Mesenchymal stem cell (in vitro differentiated cells and primary cell): ENCODE measurements at regions not wholly inside any gene's neighbourhood (a gene's known extent, or its start where the extent isn't known, plus 50 kb on each side); places are given as distances from the start of the nearest gene placed in this dataset.

Experiments used
- DNase-seq: peaks from one replicate; pipeline ENCODE4 v3.0.0-alpha.2; 2013
- H2AFZ ChIP-seq: one replicate; pipeline ENCODE4 v1.6.1; 2013; ENCODE audit warnings: low read depth, mild to moderate bottlenecking, control low read depth, inconsistent platforms, low read length, moderate library complexity
- H2AK5ac ChIP-seq: 2 replicates; pipeline ENCODE4 v1.6.1; 2013; ENCODE audit warnings: low read length, moderate library complexity, mild to moderate bottlenecking, inconsistent platforms; ENCODE audit not compliant: severe bottlenecking
- H2BK120ac ChIP-seq: one replicate; pipeline ENCODE4 v1.6.1; 2013; ENCODE audit warnings: low read depth, mild to moderate bottlenecking, inconsistent platforms, low read length, moderate library complexity
- H2BK12ac ChIP-seq, 2 experiments: one replicate each; pipeline ENCODE4 v1.6.1; 2013; ENCODE audit warnings: inconsistent platforms in 2 of 2, low read length in 2 of 2, mild to moderate bottlenecking in 2 of 2, moderate library complexity in 2 of 2, control low read depth in 1 of 2
- H2BK15ac ChIP-seq: one replicate; pipeline ENCODE4 v1.6.1; 2013; ENCODE audit warnings: mild to moderate bottlenecking, low read depth, inconsistent platforms; ENCODE audit not compliant: poor library complexity, severe bottlenecking
- H2BK5ac ChIP-seq: 2 replicates; pipeline ENCODE4 v1.6.1; 2013; ENCODE audit warnings: low read depth, mild to moderate bottlenecking, low read length, control low read depth, inconsistent platforms; ENCODE audit not compliant: poor library complexity, severe bottlenecking
- H3K14ac ChIP-seq, 2 experiments: one replicate each; pipeline ENCODE4 v1.6.1; 2013; ENCODE audit warnings: inconsistent platforms in 2 of 2, low read length in 2 of 2, control low read depth in 1 of 2, mild to moderate bottlenecking in 1 of 2, moderate library complexity in 1 of 2
- H3K18ac ChIP-seq, 2 experiments: one replicate each; pipeline ENCODE4 v1.6.1; 2013; ENCODE audit warnings: inconsistent platforms in 2 of 2, low read length in 2 of 2, control low read depth in 1 of 2, low read depth in 1 of 2, mild to moderate bottlenecking in 1 of 2
- H3K23ac ChIP-seq, 2 experiments: one replicate each; pipeline ENCODE4 v1.6.1; 2013; ENCODE audit warnings: inconsistent platforms in 2 of 2, low read length in 2 of 2, mild to moderate bottlenecking in 2 of 2, moderate library complexity in 2 of 2, control low read depth in 1 of 2
- H3K27ac ChIP-seq: 2 replicates; pipeline ENCODE4 v1.5.1; 2013; ENCODE audit warnings: mild to moderate bottlenecking, moderate library complexity, low read length, control low read depth, inconsistent platforms; ENCODE audit not compliant: poor library complexity, severe bottlenecking
- H3K27me3 ChIP-seq, 2 experiments: 2 replicates each; pipeline versions ENCODE4 v1.6.1 to v1.7.0; 2013; ENCODE audit warnings: low read length in 2 of 2, mild to moderate bottlenecking in 2 of 2, moderate library complexity in 2 of 2, control low read depth in 1 of 2, inconsistent platforms in 1 of 2; ENCODE audit not compliant: control insufficient read depth in 1 of 2, insufficient read depth in 1 of 2
- H3K36me3 ChIP-seq, 2 experiments: 2 replicates each; pipeline versions ENCODE4 v1.6.1 to v1.7.0; 2013; ENCODE audit warnings: low read length in 2 of 2, control low read depth in 1 of 2, inconsistent platforms in 1 of 2, low read depth in 1 of 2, mild to moderate bottlenecking in 1 of 2; ENCODE audit not compliant: insufficient read depth in 2 of 2, control insufficient read depth in 1 of 2
- H3K4ac ChIP-seq, 2 experiments: one replicate each; pipeline ENCODE4 v1.6.1; 2013; ENCODE audit warnings: inconsistent platforms in 2 of 2, low read length in 2 of 2, mild to moderate bottlenecking in 2 of 2, moderate library complexity in 2 of 2, control low read depth in 1 of 2, low read depth in 1 of 2
- H3K4me1 ChIP-seq: 2 replicates; pipeline ENCODE4 v1.6.1; 2013; ENCODE audit warnings: low read depth, low read length, control low read depth; ENCODE audit not compliant: control insufficient read depth, insufficient read depth
- H3K4me2 ChIP-seq: 2 replicates; pipeline ENCODE4 v1.6.1; 2013; ENCODE audit warnings: low read length, mild to moderate bottlenecking, inconsistent platforms; ENCODE audit not compliant: poor library complexity, severe bottlenecking
- H3K4me3 ChIP-seq, 2 experiments: 2 replicates each; pipeline versions ENCODE4 v1.5.1 to v1.7.0; 2013; ENCODE audit warnings: low read length in 2 of 2, mild to moderate bottlenecking in 2 of 2, control low read depth in 1 of 2, low read depth in 1 of 2; ENCODE audit not compliant: insufficient read depth in 1 of 2
- H3K79me1 ChIP-seq: replicated peaks from 2 replicates; pipeline ENCODE4 v1.6.1; 2013; ENCODE audit warnings: mild to moderate bottlenecking, control low read depth, low read length, inconsistent platforms; ENCODE audit not compliant: poor library complexity, severe bottlenecking
- H3K9ac ChIP-seq: 2 replicates; pipeline ENCODE4 v1.7.0; 2013; ENCODE audit warnings: mild to moderate bottlenecking, low read length, moderate library complexity
- H3K9me3 ChIP-seq: 2 replicates; pipeline ENCODE4 v1.7.0; 2013; ENCODE audit warnings: mild to moderate bottlenecking, low read length; ENCODE audit not compliant: control insufficient read depth
- H4K8ac ChIP-seq: one replicate; pipeline ENCODE4 v1.6.1; 2013; ENCODE audit warnings: inconsistent platforms, mild to moderate bottlenecking, low read length, moderate library complexity
- H4K91ac ChIP-seq: one replicate; pipeline ENCODE4 v1.6.1; 2013; ENCODE audit warnings: mild to moderate bottlenecking, low read length, inconsistent platforms
- WGBS: methylation state at CpG from one replicate; pipeline ENCODE4 v1.1.7; 2013; ENCODE audit warnings: mixed read lengths; 5-methylcytosine and 5-hydroxymethylcytosine counted together

GRCh38 chr21:43317254-43317748 is 109.6 kb downstream of the SIK1 start:
- Histone ChIP-seq H3K18ac (no peak overlapping the region), H3K27me3 (peaks cover 0 to 31% of the 10 kb centered on the region in 2 experiments), H2BK15ac (no peak overlapping the region), H3K4me3 (no peak overlapping the region), H3K4me1 (peaks cover 29% of the 10 kb centered on the region), H2BK120ac (no peak overlapping the region), H2BK12ac (no peak overlapping the region), H2AFZ (no peak overlapping the region), H3K4me2 (no peak overlapping the region), H3K9ac (no peak overlapping the region), H4K91ac (no peak overlapping the region), H2BK5ac (no peak overlapping the region), H3K27ac (no peak overlapping the region), H3K9me3 (peaks cover 9% of the 10 kb centered on the region), H4K8ac (no peak overlapping the region), H3K14ac (no peak overlapping the region), H3K23ac (no peak overlapping the region), H3K4ac (no peak overlapping the region), H2AK5ac (no peak overlapping the region), H3K79me1 (no peaks in the 10 kb centered on the region), H3K36me3 (no peaks in the 10 kb centered on the region)
- 91% methylated on average over 10 of the region's 11 CpGs for WGBS
- no peak for DNase-seq

DNA sequence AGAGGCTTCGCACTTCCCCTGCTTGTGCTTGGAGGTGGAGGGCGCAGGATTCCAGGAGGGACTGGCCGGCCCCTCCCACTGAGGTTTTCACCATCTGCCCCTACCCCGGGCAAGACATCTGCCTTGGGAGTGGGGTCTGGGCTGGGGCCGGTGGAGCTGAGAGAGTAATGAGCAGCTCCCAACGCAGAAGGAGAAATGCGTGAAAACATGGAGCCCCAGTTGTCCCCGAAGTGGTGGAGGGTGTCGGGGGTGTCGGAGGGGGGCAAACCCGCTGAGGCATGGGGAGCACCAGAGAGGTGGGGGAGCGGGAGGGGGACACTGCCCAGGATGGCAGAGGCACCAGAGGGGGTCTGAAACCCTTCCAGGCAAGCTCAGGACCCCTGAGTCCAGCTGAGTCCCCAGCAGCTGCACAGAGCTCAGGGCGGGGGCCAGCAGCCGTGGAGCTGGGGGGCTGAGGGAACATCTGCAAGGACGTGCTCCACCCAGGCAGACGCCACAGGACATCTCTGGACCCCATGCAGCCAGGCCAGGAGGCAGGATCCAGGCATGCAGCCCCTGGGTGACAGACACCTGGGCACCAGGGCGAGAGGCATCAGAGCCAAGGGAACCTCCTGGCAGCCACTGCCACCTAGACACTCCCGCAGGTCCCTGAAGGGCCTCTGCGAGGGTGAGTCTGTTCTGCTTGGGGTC is 110.6 kb downstream of the SIK1 start:
- Histone ChIP-seq H3K4me3 (no peak overlapping the region), H2AFZ (no peak overlapping the region), H2BK15ac (no peak overlapping the region), H3K23ac (no peak overlapping the region), H3K27ac (no peak overlapping the region), H2BK12ac (no peak overlapping the region), H3K79me1 (no peaks in the 10 kb centered on the region), H3K4me1 (peaks cover 27% of the 10 kb centered on the region), H3K9me3 (peaks cover 9% of the 10 kb centered on the region), H4K8ac (no peak overlapping the region), H3K9ac (no peak overlapping the region), H3K18ac (no peak overlapping the region), H3K27me3 (peaks cover 0 to 32% of the 10 kb centered on the region in 2 experiments), H3K36me3 (no peaks in the 10 kb centered on the region), H3K14ac (no peak overlapping the region), H4K91ac (no peak overlapping the region), H2BK120ac (no peak overlapping the region), H2AK5ac (no peak overlapping the region), H3K4me2 (no peak overlapping the region), H3K4ac (no peak overlapping the region), H2BK5ac (no peak overlapping the region)
- WGBS, result 93% methylated on average over 19 of the region's 19 CpGs
- no peak for DNase-seq

DNA sequence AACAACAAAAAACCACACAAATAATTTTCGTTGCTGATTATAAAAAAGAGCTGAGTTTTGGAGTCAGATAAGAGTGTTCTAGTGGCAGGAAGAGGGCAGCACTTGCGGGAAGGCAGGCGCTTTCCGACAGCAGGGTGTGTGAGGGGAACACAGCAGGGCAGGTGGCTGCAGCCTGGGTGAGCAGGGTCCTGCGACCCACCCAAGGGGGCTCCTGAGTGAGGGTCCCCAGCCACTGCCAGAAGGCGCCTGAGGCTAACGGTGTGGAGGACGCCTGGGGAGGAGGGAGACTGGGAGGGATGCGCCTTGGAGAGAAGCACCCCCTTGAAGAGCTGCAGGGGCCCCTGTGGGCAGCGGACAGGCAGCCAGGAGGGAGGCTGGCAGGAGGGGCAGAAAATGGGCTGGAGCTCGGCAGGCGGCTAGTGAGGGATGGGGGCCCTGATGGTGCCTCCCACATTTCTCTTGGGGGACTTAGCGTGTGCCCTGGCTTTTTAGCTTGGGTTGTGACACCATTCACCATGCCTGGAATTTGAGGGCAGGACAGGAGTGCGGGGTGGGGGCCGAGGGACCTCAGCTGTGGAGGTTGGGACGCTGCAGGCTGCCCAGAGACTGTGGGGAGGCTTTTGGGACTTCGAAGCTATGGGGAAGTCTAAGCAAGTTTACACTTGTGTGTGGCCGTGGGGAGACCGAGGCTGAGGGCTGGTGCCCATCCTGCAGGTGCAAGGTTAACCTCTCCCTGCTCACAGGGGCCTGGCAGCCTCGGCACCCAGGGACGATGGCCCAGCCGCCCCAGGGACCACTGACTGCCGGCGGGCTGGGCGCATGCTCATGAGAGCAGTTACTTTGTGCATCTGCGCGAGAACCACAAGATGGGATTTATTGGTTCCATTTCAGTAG is 111.4 kb downstream of the SIK1 start:
- Histone ChIP-seq H3K9ac (no peak overlapping the region), H3K4me3 (no peak overlapping the region), H2AK5ac (no peak overlapping the region), H4K91ac (no peak overlapping the region), H4K8ac (no peak overlapping the region), H3K27ac (no peak overlapping the region), H3K27me3 (peaks cover 0 to 38% of the 10 kb centered on the region in 2 experiments), H3K4ac (no peak overlapping the region), H3K79me1 (no peaks in the 10 kb centered on the region), H2BK15ac (no peak overlapping the region), H2BK12ac (no peak overlapping the region), H3K36me3 (no peaks in the 10 kb centered on the region), H3K23ac (no peak overlapping the region), H3K9me3 (peaks cover 12% of the 10 kb centered on the region), H3K4me2 (no peak overlapping the region), H2BK5ac (no peak overlapping the region), H3K18ac (no peak overlapping the region), H2BK120ac (no peak overlapping the region), H3K4me1 (peaks cover 20% of the 10 kb centered on the region), H2AFZ (no peak overlapping the region), H3K14ac (no peak overlapping the region)
- 88% methylated on average over 27 of the region's 27 CpGs for WGBS
- DNase-seq, result no peak

GRCh38 chr21:43313939-43314405 is 113.0 kb downstream of the SIK1 start:
- Histone ChIP-seq H3K79me1 (no peaks in the 10 kb centered on the region), H2BK15ac (no peak overlapping the region), H4K8ac (no peak overlapping the region), H3K4me1 (peaks cover 13% of the 10 kb centered on the region), H4K91ac (no peak overlapping the region), H2BK120ac (no peak overlapping the region), H2AFZ (no peak overlapping the region), H2AK5ac (no peak overlapping the region), H3K27ac (no peak overlapping the region), H3K23ac (no peak overlapping the region), H3K18ac (no peak overlapping the region), H2BK5ac (no peak overlapping the region), H3K9ac (no peak overlapping the region), H3K4me3 (no peak overlapping the region), H3K9me3 (peaks cover 12% of the 10 kb centered on the region), H3K4ac (no peak overlapping the region), H3K36me3 (no peaks in the 10 kb centered on the region), H2BK12ac (no peak overlapping the region), H3K4me2 (no peak overlapping the region), H3K27me3 (peaks cover 0 to 38% of the 10 kb centered on the region in 2 experiments), H3K14ac (no peak overlapping the region)
- WGBS, result 93% methylated on average over 9 of the region's 9 CpGs
- no peak for DNase-seq
